ENCODE measurements at regions not wholly inside any gene's neighbourhood (a gene's known extent, or its start where the extent isn't known, plus 50 kb on each side); places are given as distances from the start of the nearest gene placed in this dataset.

DNA sequence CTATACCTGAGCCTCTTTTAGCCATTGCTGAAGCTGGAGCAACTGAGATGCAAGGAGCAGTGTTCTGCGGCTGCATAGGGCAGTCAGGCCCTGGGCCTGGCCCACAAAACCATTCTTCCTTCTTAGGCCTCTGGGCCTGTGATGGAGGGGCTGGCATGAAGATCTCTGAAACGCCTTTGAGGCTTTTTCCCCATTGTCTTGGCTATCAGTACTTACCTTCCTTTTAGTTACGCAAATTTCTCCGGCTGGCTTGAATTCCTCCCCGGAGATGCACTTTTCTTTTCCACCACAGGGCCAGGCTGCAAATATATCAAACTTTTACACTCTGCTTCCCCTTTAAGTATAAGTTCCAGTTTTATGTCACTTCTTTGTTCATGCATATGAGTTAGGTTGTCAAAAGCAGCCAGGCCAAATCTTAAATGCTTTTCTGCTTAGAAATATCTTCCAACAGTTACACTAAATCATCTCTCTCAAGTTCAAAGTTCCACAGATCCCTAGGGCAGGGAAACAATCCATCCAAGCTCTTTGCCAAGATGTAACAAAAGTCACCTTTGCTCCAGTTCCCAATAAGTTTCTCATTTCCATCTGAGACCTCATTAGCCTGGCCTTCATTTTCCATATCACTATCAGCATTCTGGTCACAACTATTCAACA lies 194.4 kb upstream of the PCDH7 start:
- TF ChIP-seq POLR2A (IDR thresholded peaks at IDR 0.05), result no peak
- TF ChIP-seq EP300 (IDR thresholded peaks at IDR 0.05), result no peak
- TF ChIP-seq, protein P1, sequence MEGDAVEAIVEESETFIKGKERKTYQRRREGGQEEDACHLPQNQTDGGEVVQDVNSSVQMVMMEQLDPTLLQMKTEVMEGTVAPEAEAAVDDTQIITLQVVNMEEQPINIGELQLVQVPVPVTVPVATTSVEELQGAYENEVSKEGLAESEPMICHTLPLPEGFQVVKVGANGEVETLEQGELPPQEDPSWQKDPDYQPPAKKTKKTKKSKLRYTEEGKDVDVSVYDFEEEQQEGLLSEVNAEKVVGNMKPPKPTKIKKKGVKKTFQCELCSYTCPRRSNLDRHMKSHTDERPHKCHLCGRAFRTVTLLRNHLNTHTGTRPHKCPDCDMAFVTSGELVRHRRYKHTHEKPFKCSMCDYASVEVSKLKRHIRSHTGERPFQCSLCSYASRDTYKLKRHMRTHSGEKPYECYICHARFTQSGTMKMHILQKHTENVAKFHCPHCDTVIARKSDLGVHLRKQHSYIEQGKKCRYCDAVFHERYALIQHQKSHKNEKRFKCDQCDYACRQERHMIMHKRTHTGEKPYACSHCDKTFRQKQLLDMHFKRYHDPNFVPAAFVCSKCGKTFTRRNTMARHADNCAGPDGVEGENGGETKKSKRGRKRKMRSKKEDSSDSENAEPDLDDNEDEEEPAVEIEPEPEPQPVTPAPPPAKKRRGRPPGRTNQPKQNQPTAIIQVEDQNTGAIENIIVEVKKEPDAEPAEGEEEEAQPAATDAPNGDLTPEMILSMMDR (IDR thresholded peaks at IDR 0.05), result no peak
- no peak for TF ChIP-seq POLR2AphosphoS5 (IDR thresholded peaks at IDR 0.05)
